SW480 (cell line): ENCODE measurements at regions not wholly inside any gene's neighbourhood (a gene's known extent, or its start where the extent isn't known, plus 50 kb on each side); places are given as distances from the start of the nearest gene placed in this dataset.
A peak's percentile ranks its signal among the peaks of the same experiment; 100 is the strongest.

Source experiments
- DNase-seq: peaks from one replicate; pipeline ENCODE4 v3.0.0-alpha.2; 2016; ENCODE audit warnings: low spot score

- DNase-seq = no peak
These were observed 294.4 kb upstream of the PRDM1 start for GRCh38 chr6:105791583-105792318.

GRCh38 chr6:105791179-105791578, 295.0 kb upstream of the PRDM1 start:
- DNase-seq = no peak

- no peak for DNase-seq
These were observed 295.5 kb upstream of the PRDM1 start for GRCh38 chr6:105790635-105791034.

- no peak for DNase-seq
These were observed 296.2 kb upstream of the PRDM1 start for GRCh38 chr6:105789935-105790334.

- DNase-seq = no peak
These were observed 298.4 kb upstream of the PRDM1 start for GRCh38 chr6:105787747-105788146.

- no peak for DNase-seq
These were observed 299.1 kb upstream of the PRDM1 start for GRCh38 chr6:105786890-105787655.

- DNase-seq = no peak
These were observed 299.7 kb upstream of the PRDM1 start for GRCh38 chr6:105786449-105786848.

GRCh38 chr6:105785066-105785811, 300.9 kb upstream of the PRDM1 start:
- DNase-seq = no peak

- no peak for DNase-seq
These were observed 302.0 kb upstream of the PRDM1 start for GRCh38 chr6:105784179-105784578.

- no peak for DNase-seq
These were observed 302.7 kb upstream of the PRDM1 start for GRCh38 chr6:105783333-105783935.

- DNase-seq = peak; percentile 42
These were observed 304.2 kb upstream of the PRDM1 start for GRCh38 chr6:105781915-105782314.

- peak; percentile 86 for DNase-seq
These were observed 304.9 kb upstream of the PRDM1 start for GRCh38 chr6:105781248-105781647.

GRCh38 chr6:105780146-105780860, 305.8 kb upstream of the PRDM1 start:
- peak; percentile 96 for DNase-seq

GRCh38 chr6:105779110-105779509, 307.0 kb upstream of the PRDM1 start:
- DNase-seq = no peak

- no peak for DNase-seq
These were observed 311.0 kb upstream of the PRDM1 start for GRCh38 chr6:105775095-105775494.

- no peak for DNase-seq
These were observed 311.9 kb upstream of the PRDM1 start for GRCh38 chr6:105774247-105774646.

- DNase-seq = no peak
These were observed 314.7 kb upstream of the PRDM1 start for GRCh38 chr6:105771313-105771970.

- DNase-seq = no peak
These were observed 316.1 kb upstream of the PRDM1 start for GRCh38 chr6:105769987-105770386.

GRCh38 chr6:105769197-105769596, 316.9 kb upstream of the PRDM1 start:
- DNase-seq = no peak

- no peak for DNase-seq
These were observed 318.6 kb upstream of the PRDM1 start for GRCh38 chr6:105767541-105767940.

GRCh38 chr6:105765239-105765638, 320.9 kb upstream of the PRDM1 start:
- no peak for DNase-seq
